ENCODE measurements at regions not wholly inside any gene's neighbourhood (a gene's known extent, or its start where the extent isn't known, plus 50 kb on each side); places are given as distances from the start of the nearest gene placed in this dataset.

DNA sequence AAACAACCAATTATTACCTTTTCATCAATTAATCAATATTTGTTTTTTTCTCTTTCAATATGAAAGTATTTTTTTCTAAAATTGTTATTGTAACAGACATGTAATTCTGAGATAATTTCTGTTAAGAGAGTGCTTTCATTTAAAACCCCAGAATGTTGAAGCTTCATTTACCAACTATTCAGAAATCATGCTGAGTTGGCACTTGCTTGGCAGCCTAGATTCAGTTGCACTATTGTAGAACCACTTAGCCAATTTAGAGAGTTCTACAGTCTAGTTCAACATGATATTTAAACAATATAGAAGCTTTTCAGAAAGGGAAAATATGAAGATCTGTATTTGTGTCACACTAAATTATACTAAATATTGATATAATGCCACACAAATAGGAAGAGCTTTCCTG, 56.1 kb upstream of the NKAIN2 start:
- no peak overlapping the region for H3K27ac ChIP-seq
- TF ChIP-seq, protein P1, sequence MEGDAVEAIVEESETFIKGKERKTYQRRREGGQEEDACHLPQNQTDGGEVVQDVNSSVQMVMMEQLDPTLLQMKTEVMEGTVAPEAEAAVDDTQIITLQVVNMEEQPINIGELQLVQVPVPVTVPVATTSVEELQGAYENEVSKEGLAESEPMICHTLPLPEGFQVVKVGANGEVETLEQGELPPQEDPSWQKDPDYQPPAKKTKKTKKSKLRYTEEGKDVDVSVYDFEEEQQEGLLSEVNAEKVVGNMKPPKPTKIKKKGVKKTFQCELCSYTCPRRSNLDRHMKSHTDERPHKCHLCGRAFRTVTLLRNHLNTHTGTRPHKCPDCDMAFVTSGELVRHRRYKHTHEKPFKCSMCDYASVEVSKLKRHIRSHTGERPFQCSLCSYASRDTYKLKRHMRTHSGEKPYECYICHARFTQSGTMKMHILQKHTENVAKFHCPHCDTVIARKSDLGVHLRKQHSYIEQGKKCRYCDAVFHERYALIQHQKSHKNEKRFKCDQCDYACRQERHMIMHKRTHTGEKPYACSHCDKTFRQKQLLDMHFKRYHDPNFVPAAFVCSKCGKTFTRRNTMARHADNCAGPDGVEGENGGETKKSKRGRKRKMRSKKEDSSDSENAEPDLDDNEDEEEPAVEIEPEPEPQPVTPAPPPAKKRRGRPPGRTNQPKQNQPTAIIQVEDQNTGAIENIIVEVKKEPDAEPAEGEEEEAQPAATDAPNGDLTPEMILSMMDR (conservative IDR thresholded peaks at IDR 0.05): no peak
- TF ChIP-seq ZFX (IDR thresholded peaks at IDR 0.05): no peak

DNA sequence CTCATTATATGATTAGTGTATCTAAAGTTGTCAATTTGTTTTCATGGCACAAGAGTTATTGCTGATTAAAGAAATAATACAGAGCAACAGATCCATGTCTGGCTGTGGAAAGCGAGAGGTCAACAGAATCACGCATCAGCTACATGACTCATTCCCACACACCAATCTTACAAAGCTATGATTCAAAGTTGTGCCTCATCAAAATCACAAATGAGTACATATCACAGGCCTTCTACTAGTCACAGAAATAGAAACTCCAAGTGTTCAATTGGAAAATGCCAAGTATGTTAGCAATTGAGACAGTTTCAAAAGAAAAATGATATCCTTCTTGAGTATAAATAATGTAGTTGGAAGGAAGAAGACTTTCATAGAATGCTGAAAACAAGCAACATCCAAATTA, 57.8 kb upstream of the NKAIN2 start:
- H3K27ac ChIP-seq: no peak overlapping the region
- TF ChIP-seq ZFX (IDR thresholded peaks at IDR 0.05): no peak
- TF ChIP-seq, protein P1 (conservative IDR thresholded peaks at IDR 0.05): no peak

DNA sequence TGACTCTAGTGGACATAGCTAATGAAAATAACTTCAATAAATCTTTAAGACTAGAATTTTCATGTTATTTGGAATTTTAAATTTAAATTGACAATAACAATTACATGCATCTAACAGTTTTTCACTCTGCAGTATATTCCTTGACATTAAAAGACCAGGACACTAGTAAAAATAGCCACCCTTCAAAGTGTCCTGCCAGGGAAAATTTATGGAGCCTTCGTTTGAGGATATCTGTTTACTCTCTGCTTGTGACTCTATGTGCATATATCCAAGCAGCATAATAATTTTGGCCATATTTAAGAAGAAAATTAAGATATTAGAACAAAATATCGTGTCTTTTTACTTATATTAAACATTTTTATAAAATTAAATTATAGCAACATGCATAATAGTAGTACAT, 58.8 kb upstream of the NKAIN2 start:
- H3K27ac ChIP-seq: no peak overlapping the region
- TF ChIP-seq ZFX (IDR thresholded peaks at IDR 0.05): no peak
- TF ChIP-seq, protein P1 (conservative IDR thresholded peaks at IDR 0.05): no peak

DNA sequence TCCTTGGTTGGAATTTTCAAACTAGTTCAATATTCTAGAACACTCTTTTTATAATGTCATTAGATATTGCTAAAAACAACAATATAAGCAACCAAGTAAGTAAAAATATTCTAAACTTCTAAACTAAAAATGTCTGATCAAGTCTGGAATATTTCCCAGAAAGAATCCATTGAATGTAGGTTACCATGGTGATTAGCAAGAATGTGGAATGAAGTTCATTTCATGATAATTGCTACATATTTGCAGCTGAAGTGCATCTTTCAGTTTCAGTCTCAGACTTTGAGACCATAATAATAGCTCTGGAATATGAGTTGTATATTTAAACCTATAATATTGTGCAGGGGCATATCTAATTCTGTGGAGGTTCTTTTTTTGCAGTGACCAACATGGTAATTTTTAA, 61.0 kb upstream of the NKAIN2 start:
- TF ChIP-seq, protein P1 (conservative IDR thresholded peaks at IDR 0.05): no peak
- no peak for TF ChIP-seq ZFX (IDR thresholded peaks at IDR 0.05)
- H3K27ac ChIP-seq: no peak overlapping the region

DNA sequence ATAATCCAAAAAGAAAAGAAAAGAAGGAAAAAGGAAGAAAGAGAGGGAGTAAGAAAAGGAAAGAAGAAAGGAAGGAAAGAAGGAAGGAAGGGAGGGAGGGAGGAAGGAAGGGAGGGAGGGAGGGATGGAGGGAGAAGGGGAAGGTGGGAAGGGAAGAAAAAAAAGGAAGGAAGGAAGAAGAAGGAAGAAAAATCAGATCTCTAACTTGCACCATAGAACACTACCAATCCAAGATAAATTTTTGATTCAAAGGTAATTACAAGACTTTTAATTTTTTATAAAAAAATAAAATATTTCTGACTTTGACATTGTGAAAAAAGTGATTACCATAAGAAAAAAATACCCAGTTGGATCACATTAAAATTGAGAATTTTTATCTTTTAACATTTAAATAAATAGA, 70.5 kb upstream of the NKAIN2 start:
- no peak overlapping the region for H3K27ac ChIP-seq
- TF ChIP-seq, protein P1 (conservative IDR thresholded peaks at IDR 0.05): no peak
- no peak for TF ChIP-seq ZFX (IDR thresholded peaks at IDR 0.05)

DNA sequence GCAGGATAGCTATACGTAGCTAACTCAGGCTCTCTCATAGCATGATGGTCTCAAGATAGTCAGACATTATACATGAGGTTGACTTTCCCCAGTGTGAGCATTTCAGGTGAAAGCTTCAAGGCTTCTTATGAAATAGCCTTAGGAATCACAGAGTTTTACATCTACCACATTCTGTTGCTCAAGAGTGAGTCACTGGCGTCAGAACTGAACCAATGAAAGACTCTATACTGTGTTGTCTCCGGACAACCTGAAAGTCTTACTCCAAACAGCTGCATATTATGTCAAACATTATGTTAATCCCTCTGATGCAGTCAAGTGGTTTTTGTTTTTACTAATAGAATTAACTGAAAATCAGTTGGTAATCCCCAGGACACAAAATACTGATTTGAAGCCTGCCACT, 79.8 kb upstream of the TRDN start:
- no peak for TF ChIP-seq ZFX (IDR thresholded peaks at IDR 0.05)
- TF ChIP-seq, protein P1 (conservative IDR thresholded peaks at IDR 0.05): no peak
- H3K27ac ChIP-seq: no peak overlapping the region

DNA sequence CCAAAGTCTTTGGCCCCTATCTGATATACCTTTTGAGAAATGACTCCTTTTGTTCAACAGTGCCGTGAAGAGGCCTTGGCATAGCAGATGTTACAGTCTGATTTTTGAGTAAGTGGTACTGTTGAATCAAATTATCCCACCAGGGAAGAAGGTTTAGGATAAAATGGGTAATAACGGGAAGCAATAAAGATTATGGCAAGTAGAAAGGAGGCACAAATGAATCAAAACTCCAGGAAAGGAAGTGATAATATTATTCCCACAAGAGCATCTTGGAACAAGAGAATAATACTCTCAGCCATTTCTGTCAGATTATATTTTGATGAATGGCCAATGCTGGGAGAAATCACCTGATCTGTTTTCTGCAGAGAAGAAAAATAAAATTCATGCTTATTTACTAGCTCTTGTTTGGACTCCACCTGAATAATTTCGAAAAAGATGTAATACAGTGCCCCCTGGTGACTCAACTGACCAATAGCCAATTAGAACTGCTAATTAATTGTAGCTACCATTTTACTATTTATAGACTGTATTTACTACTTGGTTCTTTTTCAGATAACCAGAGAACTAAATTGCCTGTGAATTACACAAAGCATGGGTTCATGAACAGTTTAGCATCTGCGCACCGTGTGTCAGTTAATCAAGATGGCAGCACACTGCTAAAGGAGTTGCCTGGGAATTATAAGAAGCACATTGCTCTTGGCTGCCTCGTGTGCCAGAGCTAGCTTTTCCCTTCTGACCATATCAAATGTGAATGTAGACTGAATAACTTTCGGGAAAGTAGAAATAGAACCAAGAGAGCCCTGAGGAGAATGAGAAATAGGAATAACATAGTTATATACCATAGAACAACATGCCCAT, 78.5 kb upstream of the TRDN start:
- no peak for TF ChIP-seq ZFX (IDR thresholded peaks at IDR 0.05)
- TF ChIP-seq, protein P1 (conservative IDR thresholded peaks at IDR 0.05): peak; percentile 74
- H3K27ac ChIP-seq: no peak overlapping the region
